ENCODE measurements at regions not wholly inside any gene's neighbourhood (a gene's known extent, or its start where the extent isn't known, plus 50 kb on each side); places are given as distances from the start of the nearest gene placed in this dataset.

DNA sequence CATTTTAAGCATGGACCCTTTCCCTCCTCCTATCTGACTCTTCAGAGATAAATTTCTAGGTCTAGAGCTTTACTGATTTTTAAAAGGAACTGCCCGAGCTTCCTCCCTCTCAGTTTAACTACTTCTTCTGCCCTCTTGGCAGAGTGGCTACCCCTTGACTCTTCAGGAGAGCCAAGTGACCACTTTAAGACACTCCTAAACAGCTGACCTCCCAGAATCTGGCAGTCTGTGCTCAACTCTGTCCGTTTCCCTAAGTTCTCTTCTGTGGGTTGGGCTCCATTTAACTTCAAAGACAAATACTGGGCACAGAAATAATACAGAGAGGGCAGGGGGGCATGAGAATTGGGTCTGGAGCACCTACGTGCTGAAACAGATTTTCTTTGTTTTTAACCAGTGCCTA is 196.3 kb upstream of the FOXD3 start:
- no peak overlapping the region for H3K4me2 ChIP-seq (ENCODE audit: control insufficient read depth, extremely low read depth, insufficient read depth, low read depth, low read length)
- DNase-seq (ENCODE audit: low read depth, low spot score) (no peak), FAIRE-seq (no peak)
- dilution Hi-C loops (cut with MboI; ENCODE audit: extremely low pct_ligation_motif_present, low sequenced_read_pairs): no loop called here
- TF ChIP-seq EZH2 (IDR thresholded peaks at IDR 0.05; ENCODE audit: low read length): no peak
- TF ChIP-seq CTCF (optimal IDR thresholded peaks at IDR 0.05 in 1 of 3, IDR thresholded peaks at IDR 0.05 in 1 of 3, conservative IDR thresholded peaks at IDR 0.05 in 1 of 3; ENCODE audit: extremely low read depth in 1 of 3, insufficient read depth in 2 of 3, low read length in 3 of 3): no peak
- H3K27me3 ChIP-seq (ENCODE audit: control insufficient read depth, extremely low read depth, insufficient read depth, low read length): peaks cover 3% of the 10 kb centered on the region
- no peaks in the 10 kb centered on the region for H3K36me3 ChIP-seq (ENCODE audit: control insufficient read depth in 2 of 2, extremely low read depth in 1 of 2, insufficient read depth in 2 of 2, low read length in 2 of 2)
- no peaks in the 10 kb centered on the region for H3K9me3 ChIP-seq (ENCODE audit: control insufficient read depth, low read depth, low read length)
- H4K20me1 ChIP-seq (ENCODE audit: control insufficient read depth, extremely low read depth, insufficient read depth, low read length): no peaks in the 10 kb centered on the region
- no peaks in the 10 kb centered on the region for H3K4me1 ChIP-seq (ENCODE audit: control insufficient read depth, extremely low read depth, insufficient read depth, low read length)
- H3K4me3 ChIP-seq (ENCODE audit: control insufficient read depth in 2 of 3, extremely low read depth in 1 of 3, insufficient read depth in 2 of 3, low read depth in 1 of 3, low read length in 3 of 3): no peak overlapping the region
- H3K9me1 ChIP-seq (ENCODE audit: control insufficient read depth, extremely low read depth, insufficient read depth, low read length): no peaks in the 10 kb centered on the region
- H2AFZ ChIP-seq (ENCODE audit: control insufficient read depth, low read length): no peak overlapping the region
- no peaks in the 10 kb centered on the region for H3K79me2 ChIP-seq (ENCODE audit: control insufficient read depth, insufficient read depth, low read length)
- H3K27ac ChIP-seq (ENCODE audit: control insufficient read depth, insufficient read depth, low read length): no peak overlapping the region
- H3K9ac ChIP-seq (ENCODE audit: control insufficient read depth, extremely low read depth, insufficient read depth, low read length): no peak overlapping the region

DNA sequence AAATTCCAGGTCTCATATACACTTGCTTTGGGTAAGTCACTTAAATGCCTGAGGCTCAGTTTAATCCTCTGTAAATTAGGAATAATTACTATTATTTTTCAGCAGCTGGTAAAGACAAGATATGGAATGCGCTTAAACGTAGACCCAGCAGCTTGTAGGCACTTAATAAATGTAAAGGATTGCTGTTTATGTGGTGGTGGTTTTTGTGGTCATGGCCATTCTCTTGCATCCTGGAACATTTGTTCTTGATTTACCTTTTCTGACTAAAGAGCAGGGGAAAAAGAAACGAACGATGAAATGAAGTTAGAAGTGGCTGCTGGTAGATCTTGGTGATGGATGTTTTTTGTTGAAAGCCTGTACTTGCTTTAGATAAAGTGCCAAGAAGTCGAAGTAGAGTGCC is 195.0 kb upstream of the FOXD3 start:
- Histone ChIP-seq H3K9me1 (ENCODE audit: control insufficient read depth, extremely low read depth, insufficient read depth, low read length) (no peaks in the 10 kb centered on the region), H3K36me3 (ENCODE audit: control insufficient read depth in 2 of 2, extremely low read depth in 1 of 2, insufficient read depth in 2 of 2, low read length in 2 of 2) (no peaks in the 10 kb centered on the region), H3K4me2 (ENCODE audit: control insufficient read depth, extremely low read depth, insufficient read depth, low read depth, low read length) (no peak overlapping the region), H4K20me1 (ENCODE audit: control insufficient read depth, extremely low read depth, insufficient read depth, low read length) (no peaks in the 10 kb centered on the region), H3K27ac (ENCODE audit: control insufficient read depth, insufficient read depth, low read length) (no peak overlapping the region), H3K9me3 (ENCODE audit: control insufficient read depth, low read depth, low read length) (no peaks in the 10 kb centered on the region), H3K4me1 (ENCODE audit: control insufficient read depth, extremely low read depth, insufficient read depth, low read length) (no peaks in the 10 kb centered on the region), H3K4me3 (ENCODE audit: control insufficient read depth in 2 of 3, extremely low read depth in 1 of 3, insufficient read depth in 2 of 3, low read depth in 1 of 3, low read length in 3 of 3) (no peak overlapping the region), H3K9ac (ENCODE audit: control insufficient read depth, extremely low read depth, insufficient read depth, low read length) (no peak overlapping the region), H3K79me2 (ENCODE audit: control insufficient read depth, insufficient read depth, low read length) (no peaks in the 10 kb centered on the region), H3K27me3 (ENCODE audit: control insufficient read depth, extremely low read depth, insufficient read depth, low read length) (peaks cover 3% of the 10 kb centered on the region), H2AFZ (ENCODE audit: control insufficient read depth, low read length) (no peak overlapping the region)
- TF ChIP-seq EZH2 (IDR thresholded peaks at IDR 0.05; ENCODE audit: low read length): no peak
- TF ChIP-seq CTCF (optimal IDR thresholded peaks at IDR 0.05 in 1 of 3, IDR thresholded peaks at IDR 0.05 in 1 of 3, conservative IDR thresholded peaks at IDR 0.05 in 1 of 3; ENCODE audit: extremely low read depth in 1 of 3, insufficient read depth in 2 of 3, low read length in 3 of 3): no peak
- dilution Hi-C loops (cut with MboI; ENCODE audit: extremely low pct_ligation_motif_present, low sequenced_read_pairs): no loop called here
- FAIRE-seq (no peak), DNase-seq (ENCODE audit: low read depth, low spot score) (no peak)

Data from keratinocyte (primary cell).